NCI-H2171 treated with DMSO at 0.1 percent for 48 hours (cell line): ENCODE measurements at regions not wholly inside any gene's neighbourhood (a gene's known extent, or its start where the extent isn't known, plus 50 kb on each side); places are given as distances from the start of the nearest gene placed in this dataset.
"Not testable (repeated sequence)": the region's sequence is repeated elsewhere in the genome, so short reads cannot be mapped to it uniquely, and the experiment has no call there.

Experiments used
- DNase-seq: peaks from one replicate; lab custom pipeline; 2025; lab: John Stamatoyannopoulos, UW

- DNase-seq = no peak
Observed at GRCh38 chr9:97179616-97180015, 127.8 kb upstream of the CCDC180 start.

DNA sequence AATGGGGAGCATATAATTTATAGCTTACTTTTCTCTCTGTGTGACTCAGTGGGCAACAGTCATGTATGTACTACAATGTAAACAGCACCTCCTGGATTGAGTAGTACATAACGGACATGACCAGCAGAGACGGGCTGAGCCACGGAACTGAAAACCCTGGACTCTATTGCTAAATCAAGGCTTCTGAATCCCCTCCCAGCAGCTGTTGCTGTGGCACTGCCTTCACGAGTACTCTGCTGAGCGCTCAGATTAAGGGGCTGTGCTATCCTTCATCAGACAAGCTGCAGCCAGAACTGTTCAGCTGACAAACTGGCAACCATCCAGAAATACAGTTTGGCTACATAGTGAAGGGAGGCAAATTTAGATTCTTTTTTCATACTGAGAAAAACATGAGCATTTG is 131.3 kb upstream of the CCDC180 start:
- DNase-seq = peak; percentile 81

DNA sequence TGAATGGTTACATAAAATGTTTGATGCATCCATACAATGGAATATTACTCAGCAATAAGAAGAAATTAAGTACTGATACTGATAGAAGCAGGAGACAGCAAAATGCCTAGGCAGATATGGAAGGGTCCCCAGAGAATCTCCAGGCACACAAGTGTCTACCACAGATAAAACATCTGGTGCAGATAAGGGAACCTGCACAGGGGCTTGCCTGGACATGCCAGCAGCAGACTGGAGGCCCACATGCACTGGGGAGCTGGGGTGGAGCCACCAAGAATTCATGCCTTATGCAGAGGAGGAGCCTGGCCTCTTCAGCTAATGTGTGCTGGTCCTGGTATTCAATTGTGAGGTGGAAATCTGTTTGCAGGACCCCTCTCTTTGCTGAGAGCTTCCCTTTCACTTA is 129.2 kb upstream of the CTSV start:
- peak; percentile 91 for DNase-seq

GRCh38 chr9:97166496-97167138 is 127.7 kb upstream of the CTSV start:
- DNase-seq = not testable (repeated sequence)

DNA sequence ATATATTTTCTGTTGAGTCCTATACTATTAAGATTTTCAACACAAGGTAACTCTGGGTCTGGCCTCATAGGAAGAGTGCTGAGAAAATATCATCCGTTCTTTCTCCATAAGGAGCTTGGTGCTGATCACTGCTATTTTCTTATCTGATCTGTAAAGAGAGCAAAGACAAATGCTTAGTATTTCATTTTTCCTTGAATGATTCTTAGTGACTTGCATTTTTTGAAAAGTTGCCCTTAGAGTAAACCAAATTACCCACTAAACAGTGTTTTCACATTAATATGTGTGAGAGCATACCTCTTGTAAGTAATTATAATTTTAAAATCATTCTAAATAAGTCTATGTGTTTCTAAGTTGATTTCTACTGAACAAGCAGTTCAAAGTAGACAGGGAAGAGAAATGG is 121.3 kb upstream of the CTSV start:
- DNase-seq = no peak

- DNase-seq = not testable (repeated sequence)
Observed at GRCh38 chr9:97158722-97159121, 119.8 kb upstream of the CTSV start.

DNA sequence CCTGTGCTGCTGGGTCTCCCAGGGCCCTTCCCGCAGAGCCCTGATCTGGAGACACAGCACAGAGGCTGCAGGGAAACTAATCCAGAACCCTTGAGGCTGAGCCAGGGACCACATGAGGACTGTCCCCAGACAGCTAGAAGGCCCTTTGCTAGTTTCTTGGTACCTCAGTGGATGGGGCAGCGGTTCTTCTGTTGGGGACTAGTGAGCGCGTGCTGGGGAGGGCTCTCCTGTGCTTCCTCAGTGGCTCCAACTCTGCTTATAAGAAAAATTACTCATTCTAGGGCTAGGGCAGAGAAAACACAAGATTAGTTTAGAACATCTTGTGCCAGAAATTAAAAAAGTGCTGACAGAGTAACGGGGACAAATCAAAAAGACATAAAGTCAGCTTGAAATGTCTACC is 116.5 kb upstream of the CTSV start:
- peak; percentile 37 for DNase-seq

GRCh38 chr9:97153967-97154366 is 115.0 kb upstream of the CTSV start:
- no peak for DNase-seq

DNA sequence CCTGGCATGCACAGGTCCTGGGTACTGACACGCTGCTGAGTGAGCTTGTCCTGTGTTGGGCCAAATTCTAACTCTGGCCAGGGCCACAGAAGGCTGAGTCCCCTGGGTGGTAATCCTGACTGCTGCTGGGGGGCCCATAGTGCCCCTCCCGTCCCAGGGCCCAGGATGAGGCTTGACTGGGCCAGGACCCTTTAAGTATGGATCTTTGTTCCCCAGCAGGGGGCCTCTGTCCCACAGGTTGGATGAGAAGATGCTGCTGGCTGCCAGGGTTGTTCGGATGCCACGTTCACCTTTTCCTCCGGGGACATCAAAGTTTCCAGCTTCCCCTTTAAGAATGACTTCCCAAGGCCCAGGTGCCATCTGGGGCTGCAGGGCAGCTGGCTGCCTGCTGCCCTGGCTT is 114.2 kb upstream of the CTSV start:
- not testable (repeated sequence) for DNase-seq

DNA sequence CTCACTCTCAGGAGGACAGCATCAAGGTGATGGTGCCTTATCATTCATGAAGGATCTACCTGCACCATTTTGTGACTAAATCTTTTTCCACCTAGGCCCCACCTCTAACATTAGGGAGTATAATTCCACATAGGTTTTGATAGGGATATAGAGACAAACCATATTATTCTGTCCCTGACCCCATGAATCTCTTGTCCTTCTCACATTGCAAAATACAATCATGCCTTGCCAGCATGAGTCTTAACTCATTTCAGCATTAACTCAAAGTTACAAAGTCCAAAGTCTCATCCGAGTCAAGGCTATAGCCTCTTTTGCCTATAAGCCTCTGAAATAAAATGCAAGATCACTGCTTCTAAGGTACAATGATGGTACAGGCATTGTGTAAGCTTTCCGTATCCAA is 111.5 kb upstream of the CTSV start:
- not testable (repeated sequence) for DNase-seq

DNA sequence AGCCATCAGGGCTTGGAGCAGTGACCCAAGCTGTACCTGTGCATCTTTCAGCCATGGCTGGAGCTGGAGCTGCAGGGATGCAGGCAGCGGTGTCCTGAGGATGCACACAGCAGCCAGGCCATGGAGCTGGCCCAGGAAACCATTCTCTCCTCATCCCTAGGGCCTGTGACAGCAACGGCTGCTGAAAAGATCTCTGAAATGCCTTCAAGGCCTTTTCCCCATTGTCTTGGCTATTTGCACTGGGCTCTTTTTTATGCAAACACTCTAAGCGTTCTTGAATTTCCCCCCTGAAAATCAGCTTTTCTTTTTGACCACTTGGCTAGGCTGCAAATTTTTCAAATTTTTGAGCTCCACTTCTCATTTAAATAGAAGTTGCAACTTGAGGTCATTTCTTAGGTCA is 109.5 kb upstream of the CTSV start:
- DNase-seq = not testable (repeated sequence)

DNA sequence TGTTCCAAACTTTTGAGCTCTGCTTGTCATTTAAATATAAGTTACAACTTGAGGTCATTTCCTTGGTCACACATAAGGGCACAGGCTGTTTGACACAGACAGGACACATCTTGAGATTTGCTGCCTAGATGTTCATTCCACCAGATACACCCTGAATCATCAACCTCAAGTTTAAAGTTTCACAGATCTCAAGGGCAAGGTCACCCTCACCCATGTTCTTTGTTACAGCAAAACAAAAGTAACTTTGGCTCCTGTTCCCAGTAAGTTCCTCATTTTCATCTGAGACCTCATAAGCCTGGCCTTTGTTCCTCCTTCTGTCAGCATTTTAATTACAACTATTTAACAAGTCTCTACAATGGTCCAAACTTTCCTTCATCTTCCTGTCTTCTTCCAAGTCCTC is 106.7 kb upstream of the CTSV start:
- DNase-seq = not testable (repeated sequence)

DNA sequence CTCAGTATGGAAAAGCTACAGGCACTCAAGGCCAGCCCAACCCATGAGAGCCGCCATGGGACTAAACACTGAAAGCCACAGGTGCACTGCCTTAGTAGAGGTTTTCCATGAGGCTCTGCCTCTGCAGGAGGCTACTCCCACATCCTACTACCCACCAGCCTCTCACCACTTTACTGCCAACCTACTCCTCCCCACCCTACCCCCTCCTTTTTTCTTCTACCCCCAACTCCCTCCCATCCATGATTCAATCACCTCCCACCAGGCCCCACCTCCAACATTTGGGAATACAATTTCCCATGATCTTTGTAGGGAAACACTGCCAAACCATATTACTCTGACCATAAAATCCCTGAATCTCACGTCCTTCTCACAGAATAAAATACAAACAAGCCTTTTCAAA is 101.6 kb upstream of the CTSV start:
- DNase-seq = no peak

GRCh38 chr9:97136421-97136820 is 97.5 kb upstream of the CTSV start:
- DNase-seq = no peak

DNA sequence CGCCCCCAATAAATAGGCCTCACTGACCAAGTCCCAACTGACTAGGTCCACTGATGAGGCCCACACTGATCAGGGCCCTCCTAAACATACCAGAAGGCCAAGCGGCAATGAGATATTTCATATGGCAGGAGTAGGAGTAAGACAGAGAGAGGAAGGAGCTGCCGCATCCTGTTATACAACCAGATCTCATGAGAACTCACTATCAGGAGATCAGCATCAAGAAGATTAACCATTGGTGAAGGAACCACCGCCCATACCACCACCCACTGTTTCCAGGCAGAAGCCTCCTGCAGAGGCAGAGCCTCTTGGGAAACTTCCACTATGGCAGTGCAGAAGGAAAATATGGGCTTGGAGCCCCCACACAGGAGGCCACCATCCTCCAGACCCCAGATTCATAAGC is 95.0 kb upstream of the CTSV start:
- not testable (repeated sequence) for DNase-seq

DNA sequence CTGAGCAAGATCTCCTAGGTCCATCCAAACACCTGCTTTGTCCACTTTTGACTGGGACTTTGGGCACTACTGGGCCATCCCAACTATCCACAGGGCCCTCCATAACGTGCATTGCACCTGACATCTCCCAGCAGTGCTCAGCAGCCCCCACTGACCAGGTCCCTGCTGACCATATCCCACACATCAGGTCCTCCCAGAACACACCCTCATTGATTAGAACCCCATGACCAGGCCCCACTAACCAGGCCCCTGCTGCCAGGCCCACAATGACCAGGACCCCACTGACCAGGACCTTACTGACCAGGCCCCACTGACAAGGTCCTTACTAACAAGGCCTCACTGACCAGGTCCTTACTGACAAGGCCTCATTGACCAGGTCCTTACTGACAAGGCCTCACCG is 93.9 kb upstream of the CTSV start:
- DNase-seq = no peak

GRCh38 chr9:97130864-97131263 is 91.9 kb upstream of the CTSV start:
- DNase-seq = not testable (repeated sequence)

DNA sequence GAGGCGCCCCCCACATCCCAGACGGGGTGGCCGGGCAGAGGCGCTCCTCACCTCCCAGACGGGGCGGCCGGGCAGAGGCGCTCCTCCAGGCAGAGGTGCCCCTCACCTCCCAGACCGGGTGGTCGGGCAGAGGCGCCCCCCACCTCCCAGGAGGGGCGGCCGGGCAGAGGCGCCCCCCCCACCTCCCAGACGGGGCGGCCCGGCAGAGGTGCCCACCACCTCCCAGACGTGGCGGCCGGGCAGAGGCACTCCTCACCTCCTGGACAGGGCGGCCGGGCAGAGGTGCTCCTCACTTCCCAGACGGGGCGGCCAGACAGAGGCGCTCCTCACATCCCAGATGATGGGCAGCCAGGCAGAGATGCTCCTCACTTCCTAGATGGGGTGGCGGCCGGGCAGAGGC is 91.4 kb upstream of the CTSV start:
- not testable (repeated sequence) for DNase-seq

DNA sequence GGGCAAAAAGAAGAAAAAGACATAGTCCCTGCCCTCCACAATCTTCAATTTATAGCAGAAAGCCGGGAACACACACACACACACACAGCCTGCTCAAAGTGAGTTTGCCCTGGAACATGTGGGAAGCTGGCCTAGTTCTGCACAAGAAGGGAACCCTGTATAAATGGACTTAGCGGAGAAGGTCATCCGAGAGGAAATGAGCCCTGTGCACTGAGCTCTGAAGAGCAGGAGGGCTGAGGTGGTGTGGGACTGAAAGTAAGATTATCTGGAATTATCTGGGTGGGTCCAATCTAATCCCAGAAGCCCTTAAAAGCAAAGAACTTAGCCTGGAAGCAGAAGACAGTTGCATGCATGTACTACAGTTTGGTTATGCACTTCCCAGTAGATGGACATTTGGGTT is 90.0 kb upstream of the CTSV start:
- DNase-seq = no peak

- no peak for DNase-seq
Observed at GRCh38 chr9:97124256-97124655, 85.3 kb upstream of the CTSV start.

DNA sequence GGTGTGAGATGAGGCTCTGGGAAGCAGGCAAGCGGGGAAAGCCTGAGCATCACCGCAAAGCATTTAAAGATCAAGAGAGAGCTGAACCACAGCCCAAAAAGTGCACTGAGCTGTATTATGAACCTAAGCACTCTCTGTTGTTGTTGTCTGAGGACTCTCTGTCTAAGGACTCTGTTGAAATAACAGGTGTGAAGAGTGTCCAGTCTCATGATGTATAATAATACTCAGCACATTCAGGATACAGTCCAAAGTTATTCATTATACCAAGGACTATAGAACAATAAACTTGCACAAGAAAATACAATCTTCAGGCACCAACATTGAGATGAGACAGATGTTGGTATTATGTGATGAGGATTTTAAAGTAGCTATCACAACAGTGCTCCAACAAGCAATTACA is 71.8 kb upstream of the CTSV start:
- no peak for DNase-seq

DNA sequence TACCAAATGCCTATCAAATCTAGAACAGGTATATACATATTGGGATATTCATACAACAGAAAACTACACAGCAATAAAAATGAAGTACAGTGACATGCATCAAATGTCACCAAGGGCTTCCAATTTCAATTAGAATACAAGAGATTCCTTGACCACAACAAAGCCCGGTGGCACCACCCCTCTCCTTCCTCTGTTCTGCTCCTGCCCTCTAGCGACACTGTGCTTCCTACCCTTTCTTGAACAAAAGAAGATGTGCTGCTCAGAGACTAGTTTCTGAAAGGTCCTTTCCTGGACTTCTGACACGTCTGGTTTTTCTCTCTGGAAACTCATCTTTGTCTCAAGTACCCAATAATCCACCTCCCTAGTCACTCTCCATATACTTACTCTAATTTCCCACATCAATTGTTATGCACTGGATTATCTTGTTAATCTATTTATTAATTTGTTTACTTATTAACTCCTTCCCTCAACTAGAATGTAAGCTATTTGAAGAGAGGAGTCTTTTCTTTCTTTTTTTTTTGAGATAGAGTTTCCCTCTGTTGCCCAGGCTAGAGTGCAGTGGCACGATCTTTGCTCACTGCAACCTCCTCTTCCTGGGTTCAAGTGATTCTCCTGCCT is 70.4 kb upstream of the CTSV start:
- peak; percentile 21 for DNase-seq

DNA sequence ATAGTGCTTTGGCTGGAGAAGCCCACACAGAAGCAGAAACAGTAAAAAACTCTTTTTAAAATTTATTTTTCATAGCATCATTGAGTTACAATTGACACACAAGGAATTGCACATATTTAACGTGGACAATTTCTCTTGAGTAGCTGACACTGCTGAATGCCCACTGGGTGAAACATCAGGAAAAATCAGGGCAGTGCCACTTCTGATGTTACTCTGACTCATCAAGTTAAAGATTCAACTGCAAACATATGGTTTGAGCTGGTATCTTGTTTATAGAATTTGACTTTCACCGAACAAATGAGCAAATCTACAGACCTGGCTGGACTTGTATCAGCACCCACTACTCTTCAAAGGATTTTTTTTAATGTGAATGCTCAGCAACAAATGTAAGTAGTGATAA is 66.3 kb upstream of the CTSV start:
- not testable (repeated sequence) for DNase-seq
